ENCODE measurements at regions not wholly inside any gene's neighbourhood (a gene's known extent, or its start where the extent isn't known, plus 50 kb on each side); places are given as distances from the start of the nearest gene placed in this dataset.

DNA sequence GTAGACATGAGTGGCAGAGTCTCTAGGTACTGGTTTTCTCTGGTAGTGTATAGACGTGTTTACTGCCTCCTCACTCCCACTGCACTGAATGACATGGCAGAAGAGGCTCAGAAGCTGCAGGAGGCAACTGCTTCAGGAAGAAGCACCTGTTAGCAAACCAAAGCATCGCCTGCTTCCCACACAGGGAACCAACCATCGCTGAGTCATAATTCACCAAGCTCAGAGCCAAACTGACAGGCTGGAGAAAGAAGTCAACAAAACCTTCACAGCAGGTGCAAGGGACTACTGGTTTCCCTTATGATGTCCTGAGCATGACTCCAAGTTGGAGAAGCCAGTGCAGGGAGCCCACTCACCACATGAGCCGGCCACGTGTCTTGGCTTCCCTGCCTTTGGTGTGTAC is 69.8 kb downstream of the KCTD12 start:
- TF ChIP-seq GATA2 (IDR thresholded peaks at IDR 0.05; ENCODE audit: low read depth, low read length) (no peak), GATA3 (IDR thresholded peaks at IDR 0.05; ENCODE audit: low read depth, low read length) (no peak)
